GM12878 (cell line): ENCODE measurements at regions not wholly inside any gene's neighbourhood (a gene's known extent, or its start where the extent isn't known, plus 50 kb on each side); places are given as distances from the start of the nearest gene placed in this dataset.

Experiments
- EZH2 ChIP-seq: IDR thresholded peaks from 2 replicates; pipeline ENCODE4 v1.6.1; 2012; ENCODE audit warnings: low read depth, mild to moderate bottlenecking, control low read depth, inconsistent platforms, low read length, borderline replicate concordance; ENCODE audit not compliant: control insufficient read depth
- GABPA ChIP-seq: IDR thresholded peaks from 2 replicates; pipeline ENCODE4 v1.6.1; 2014; ENCODE audit warnings: antibody characterized with exemption, low read depth, mild to moderate bottlenecking, inconsistent platforms
- HDAC6 ChIP-seq: fragments of 200-600 bp; sonication (generic); IDR thresholded peaks from one replicate; pipeline ENCODE4 v1.8.0; 2017; ENCODE audit warnings: antibody characterized with exemption; ENCODE audit not compliant: unreplicated experiment
- NRF1 ChIP-seq: conservative IDR thresholded peaks from 2 replicates; pipeline ENCODE4 v1.6.1; 2011; ENCODE audit warnings: mild to moderate bottlenecking, low read depth, low read length, improper control_type of control experiment
- POLR2AphosphoS5 ChIP-seq: IDR thresholded peaks from 2 replicates; pipeline ENCODE4 v1.6.1; 2011; ENCODE audit warnings: mild to moderate bottlenecking, low read length, inconsistent platforms
- RAD21 ChIP-seq: IDR thresholded peaks from 2 replicates; pipeline ENCODE4 v1.6.1; 2011; ENCODE audit warnings: mild to moderate bottlenecking, low read depth, low read length, moderate library complexity; ENCODE audit not compliant: insufficient read depth
- TCF12 ChIP-seq: IDR thresholded peaks from 2 replicates; pipeline ENCODE4 v1.6.1; 2011; ENCODE audit warnings: low read depth, mild to moderate bottlenecking, low read length
- ZNF207 ChIP-seq: fragments of 450-650 bp; IDR thresholded peaks from 2 replicates; pipeline ENCODE4 v1.6.1; 2014; ENCODE audit warnings: antibody characterized with exemption, mild to moderate bottlenecking, borderline replicate concordance
- TF ChIP-seq, protein P1 (sequence below), 3 experiments: IDR thresholded peaks in 2 of 3; conservative IDR thresholded peaks in 1 of 3; 2 replicates each; pipeline ENCODE4 v1.5.1; 2011; ENCODE audit warnings: low read depth in 3 of 3, low read length in 3 of 3, mild to moderate bottlenecking in 3 of 3, control low read depth in 2 of 3, moderate library complexity in 2 of 3, inconsistent platforms in 1 of 3, mixed read lengths in 1 of 3; ENCODE audit not compliant: control insufficient read depth in 2 of 3, insufficient read depth in 1 of 3; ENCODE audit errors: extremely low read depth in 1 of 3
- TF ChIP-seq, protein P2 (sequence below): IDR thresholded peaks from 2 replicates; pipeline ENCODE4 v1.6.1; 2011; ENCODE audit warnings: low read depth, low read length, improper control_type of control experiment, borderline replicate concordance
- TF ChIP-seq, protein P3 (sequence below): IDR thresholded peaks from 2 replicates; pipeline ENCODE4 v1.6.1; 2012; ENCODE audit warnings: low read depth, low read length, improper control_type of control experiment

DNA sequence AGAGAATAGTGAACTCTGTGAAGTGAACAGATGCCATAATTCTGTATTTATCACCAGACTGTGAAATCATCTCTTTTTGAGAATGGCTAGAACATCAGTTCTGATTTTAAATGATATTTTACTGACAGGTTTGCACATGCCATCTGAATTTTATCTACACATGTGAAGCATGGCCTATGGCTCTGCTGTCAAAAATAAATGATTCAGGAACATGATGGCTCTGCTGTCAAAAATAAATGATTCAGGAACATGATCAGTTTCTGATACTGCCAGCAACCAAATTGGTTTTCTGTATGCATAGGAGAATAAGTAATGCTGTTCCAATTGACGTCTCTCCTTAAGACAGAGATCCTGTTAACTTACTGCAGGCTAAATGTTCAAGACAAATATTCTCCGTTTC, 70.6 kb upstream of the TLL1 start:
- TF ChIP-seq HDAC6 (no peak), TCF12 (no peak), RAD21 (no peak), ZNF207 (no peak), POLR2AphosphoS5 (no peak), GABPA (no peak), NRF1 (no peak), EZH2 (no peak)
- TF ChIP-seq, protein P1, sequence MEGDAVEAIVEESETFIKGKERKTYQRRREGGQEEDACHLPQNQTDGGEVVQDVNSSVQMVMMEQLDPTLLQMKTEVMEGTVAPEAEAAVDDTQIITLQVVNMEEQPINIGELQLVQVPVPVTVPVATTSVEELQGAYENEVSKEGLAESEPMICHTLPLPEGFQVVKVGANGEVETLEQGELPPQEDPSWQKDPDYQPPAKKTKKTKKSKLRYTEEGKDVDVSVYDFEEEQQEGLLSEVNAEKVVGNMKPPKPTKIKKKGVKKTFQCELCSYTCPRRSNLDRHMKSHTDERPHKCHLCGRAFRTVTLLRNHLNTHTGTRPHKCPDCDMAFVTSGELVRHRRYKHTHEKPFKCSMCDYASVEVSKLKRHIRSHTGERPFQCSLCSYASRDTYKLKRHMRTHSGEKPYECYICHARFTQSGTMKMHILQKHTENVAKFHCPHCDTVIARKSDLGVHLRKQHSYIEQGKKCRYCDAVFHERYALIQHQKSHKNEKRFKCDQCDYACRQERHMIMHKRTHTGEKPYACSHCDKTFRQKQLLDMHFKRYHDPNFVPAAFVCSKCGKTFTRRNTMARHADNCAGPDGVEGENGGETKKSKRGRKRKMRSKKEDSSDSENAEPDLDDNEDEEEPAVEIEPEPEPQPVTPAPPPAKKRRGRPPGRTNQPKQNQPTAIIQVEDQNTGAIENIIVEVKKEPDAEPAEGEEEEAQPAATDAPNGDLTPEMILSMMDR (IDR thresholded peaks at IDR 0.05 in 2 of 3, conservative IDR thresholded peaks at IDR 0.05 in 1 of 3; ENCODE audit: control insufficient read depth in 2 of 3, extremely low read depth in 1 of 3, insufficient read depth in 1 of 3, low read depth in 3 of 3, low read length in 3 of 3), result no peak
- TF ChIP-seq, protein P2, sequence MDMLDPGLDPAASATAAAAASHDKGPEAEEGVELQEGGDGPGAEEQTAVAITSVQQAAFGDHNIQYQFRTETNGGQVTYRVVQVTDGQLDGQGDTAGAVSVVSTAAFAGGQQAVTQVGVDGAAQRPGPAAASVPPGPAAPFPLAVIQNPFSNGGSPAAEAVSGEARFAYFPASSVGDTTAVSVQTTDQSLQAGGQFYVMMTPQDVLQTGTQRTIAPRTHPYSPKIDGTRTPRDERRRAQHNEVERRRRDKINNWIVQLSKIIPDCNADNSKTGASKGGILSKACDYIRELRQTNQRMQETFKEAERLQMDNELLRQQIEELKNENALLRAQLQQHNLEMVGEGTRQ, result no peak
- TF ChIP-seq, protein P3, sequence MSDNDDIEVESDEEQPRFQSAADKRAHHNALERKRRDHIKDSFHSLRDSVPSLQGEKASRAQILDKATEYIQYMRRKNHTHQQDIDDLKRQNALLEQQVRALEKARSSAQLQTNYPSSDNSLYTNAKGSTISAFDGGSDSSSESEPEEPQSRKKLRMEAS, result no peak
